ENCODE measurements at regions not wholly inside any gene's neighbourhood (a gene's known extent, or its start where the extent isn't known, plus 50 kb on each side); places are given as distances from the start of the nearest gene placed in this dataset.

GRCh38 chr20:56996533-56996932 lies 269.9 kb downstream of the BMP7 start:
- H2AFZ ChIP-seq (ENCODE audit: low read depth, low read length): no peak overlapping the region
- TF ChIP-seq CTCF (IDR thresholded peaks at IDR 0.05; ENCODE audit: poor library complexity, severe bottlenecking) (no peak), REST (IDR thresholded peaks at IDR 0.05; ENCODE audit: borderline replicate concordance) (no peak), RAD21 (conservative IDR thresholded peaks at IDR 0.05) (no peak), EZH2 (IDR thresholded peaks at IDR 0.05; ENCODE audit: borderline replicate concordance, insufficient read depth, low read length, poor library complexity, severe bottlenecking) (no peak), MXI1 (conservative IDR thresholded peaks at IDR 0.05; ENCODE audit: poor library complexity, severe bottlenecking) (no peak), EP300 (conservative IDR thresholded peaks at IDR 0.05; ENCODE audit: poor library complexity, severe bottlenecking) (no peak), TAF1 (IDR thresholded peaks at IDR 0.05; ENCODE audit: low read depth) (no peak), SMC3 (conservative IDR thresholded peaks at IDR 0.05; ENCODE audit: poor library complexity) (no peak), POLR2AphosphoS5 (IDR thresholded peaks at IDR 0.05) (no peak)

GRCh38 chr20:56998438-56998837 lies 268.0 kb downstream of the BMP7 start:
- no peaks in the 10 kb centered on the region for H3K36me3 ChIP-seq (ENCODE audit: insufficient read depth, low read length)
- no peak overlapping the region for H3K4me3 ChIP-seq (ENCODE audit: low read length)
- H3K9me3 ChIP-seq (ENCODE audit: low read length): peaks cover 10% of the 10 kb centered on the region
- no peak overlapping the region for H3K27ac ChIP-seq (ENCODE audit: low read length)
- H3F3A ChIP-seq (ENCODE audit: insufficient read depth, low read length, poor library complexity, severe bottlenecking): no peaks in the 10 kb centered on the region
- no peak overlapping the region for H3K9ac ChIP-seq (ENCODE audit: low read length)
- no peaks in the 10 kb centered on the region for H3K27me3 ChIP-seq (ENCODE audit: insufficient read depth, low read depth, low read length)
- H3K4me2 ChIP-seq (ENCODE audit: low read length): no peak overlapping the region
- H3K79me2 ChIP-seq (replicated peaks; ENCODE audit: insufficient read depth, low read length): no peaks in the 10 kb centered on the region
- H4K20me1 ChIP-seq (ENCODE audit: insufficient read depth): no peaks in the 10 kb centered on the region
- H3K9me2 ChIP-seq (ENCODE audit: insufficient read depth, low read length): no peaks in the 10 kb centered on the region
- H2AFZ ChIP-seq (ENCODE audit: low read depth, low read length): no peak overlapping the region
- TF ChIP-seq SMC3 (conservative IDR thresholded peaks at IDR 0.05; ENCODE audit: poor library complexity) (no peak), EZH2 (IDR thresholded peaks at IDR 0.05; ENCODE audit: borderline replicate concordance, insufficient read depth, low read length, poor library complexity, severe bottlenecking) (no peak), REST (IDR thresholded peaks at IDR 0.05; ENCODE audit: borderline replicate concordance) (no peak), MXI1 (conservative IDR thresholded peaks at IDR 0.05; ENCODE audit: poor library complexity, severe bottlenecking) (no peak), RAD21 (conservative IDR thresholded peaks at IDR 0.05) (no peak), TAF1 (IDR thresholded peaks at IDR 0.05; ENCODE audit: low read depth) (no peak), POLR2AphosphoS5 (IDR thresholded peaks at IDR 0.05) (no peak), CTCF (IDR thresholded peaks at IDR 0.05; ENCODE audit: poor library complexity, severe bottlenecking) (no peak), EP300 (conservative IDR thresholded peaks at IDR 0.05; ENCODE audit: poor library complexity, severe bottlenecking) (no peak)

More at GRCh38 chr20:56996533-56996932, 269.9 kb downstream of the BMP7 start:
- Histone ChIP-seq H4K20me1 (ENCODE audit: insufficient read depth) (no peaks in the 10 kb centered on the region), H3K27me3 (ENCODE audit: insufficient read depth, low read depth, low read length) (no peaks in the 10 kb centered on the region), H3K4me2 (ENCODE audit: low read length) (no peak overlapping the region), H3K36me3 (ENCODE audit: insufficient read depth, low read length) (no peaks in the 10 kb centered on the region), H3K9me2 (ENCODE audit: insufficient read depth, low read length) (no peaks in the 10 kb centered on the region), H3K4me3 (ENCODE audit: low read length) (no peak overlapping the region), H3K27ac (ENCODE audit: low read length) (no peak overlapping the region), H3K9ac (ENCODE audit: low read length) (no peak overlapping the region), H3K9me3 (ENCODE audit: low read length) (peaks cover 10% of the 10 kb centered on the region), H3F3A (ENCODE audit: insufficient read depth, low read length, poor library complexity, severe bottlenecking) (no peaks in the 10 kb centered on the region), H3K79me2 (replicated peaks; ENCODE audit: insufficient read depth, low read length) (no peaks in the 10 kb centered on the region)
